Ramos (cell line): ENCODE measurements at regions not wholly inside any gene's neighbourhood (a gene's known extent, or its start where the extent isn't known, plus 50 kb on each side); places are given as distances from the start of the nearest gene placed in this dataset.

Experiments used
- in situ Hi-C: fragments of 300-500 bp; cut with MboI; formaldehyde crosslinking; loops from one replicate; pipeline ENCODE4 v1.14.3; 2022; ENCODE audit warnings: low sequenced_read_pairs; ENCODE audit not compliant: unreplicated experiment

DNA sequence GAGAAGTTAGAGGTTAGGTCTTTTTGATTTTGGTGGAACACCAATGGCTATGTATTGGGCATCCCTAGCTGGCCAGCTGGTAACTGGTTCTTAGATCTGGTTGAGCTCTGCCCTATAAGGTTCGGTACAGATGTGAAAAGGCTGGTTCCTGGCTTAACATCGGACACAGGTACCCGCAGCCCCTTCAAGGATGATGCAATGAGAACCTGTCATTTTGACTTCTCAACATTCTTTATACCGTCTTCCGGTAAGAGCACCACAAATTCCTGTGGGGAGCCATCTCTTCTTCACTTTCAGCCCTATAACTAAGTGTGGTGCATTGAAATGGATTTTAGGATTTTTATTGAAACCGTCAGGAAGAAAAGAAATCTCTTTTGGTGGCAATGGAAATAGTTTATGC lies 222.8 kb downstream of the ADAMTS9 start:
- in situ Hi-C loops = loop anchor here (10.0 kb wide), 1 partner anchor 440 kb away; the partner anchor contains the start of gene PSMD6

DNA sequence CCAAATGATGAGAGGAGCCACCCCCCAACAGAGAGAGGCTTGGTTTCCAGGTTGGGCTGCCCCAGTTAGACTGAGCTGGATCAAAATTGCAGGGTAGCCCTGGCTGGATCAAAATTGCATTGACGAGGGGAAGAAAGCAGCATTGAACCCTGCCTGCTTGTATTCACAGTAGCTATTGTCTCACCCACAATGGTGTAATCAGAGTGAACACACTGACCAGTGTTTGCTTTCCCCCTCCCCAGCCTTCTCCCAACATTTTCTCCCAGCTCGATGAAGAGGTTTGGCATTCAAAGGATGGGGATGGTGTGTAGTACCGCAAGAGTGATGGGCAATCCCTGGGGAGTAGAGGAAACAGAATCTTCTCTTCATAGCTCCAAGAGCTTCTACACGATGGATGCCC lies 223.8 kb downstream of the ADAMTS9 start:
- in situ Hi-C loops = loop anchor here (10.0 kb wide), 1 partner anchor 439 kb away; the partner anchor contains the start of gene PSMD6

DNA sequence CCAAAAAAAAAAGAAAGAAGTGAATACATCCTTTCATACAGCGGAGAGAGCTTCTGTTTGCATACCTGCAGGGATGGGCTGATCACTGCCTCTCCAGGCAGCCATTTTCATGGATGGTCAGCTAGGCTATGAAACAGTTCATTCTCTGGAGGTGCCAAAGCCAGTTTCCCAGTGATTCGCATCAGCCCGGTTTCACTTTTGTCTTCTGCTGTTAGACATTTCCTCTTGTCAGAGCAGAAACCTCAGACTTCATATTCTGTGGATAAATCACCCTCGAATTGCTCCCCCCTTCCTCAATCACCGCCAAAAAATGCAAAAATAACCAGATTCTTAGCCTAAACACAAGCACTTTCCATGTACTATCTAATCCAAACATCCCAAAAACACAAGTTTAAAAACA lies 225.6 kb downstream of the ADAMTS9 start:
- in situ Hi-C loops = loop anchor here (10.0 kb wide), 1 partner anchor 437 kb away; the partner anchor contains the start of gene PSMD6

DNA sequence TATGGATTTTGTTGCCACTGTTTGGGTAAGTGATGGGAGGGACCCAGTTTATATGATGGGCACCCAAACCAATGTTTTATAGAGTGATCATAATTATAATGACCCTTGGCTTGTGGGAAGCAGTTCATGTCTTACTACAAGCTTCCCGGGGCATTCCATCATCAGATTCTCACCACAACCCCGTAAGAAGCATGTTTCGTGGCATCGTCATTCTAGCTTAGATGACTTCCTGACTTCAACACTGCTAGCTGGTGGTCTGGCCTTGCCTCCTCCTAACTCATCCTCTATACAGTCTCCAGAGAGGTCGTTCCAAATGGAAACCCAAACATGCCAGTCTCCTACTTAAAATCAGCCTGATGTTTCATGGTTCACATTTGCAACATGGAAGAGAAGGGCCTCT lies 226.9 kb downstream of the ADAMTS9 start:
- in situ Hi-C loops = loop anchor here (10.0 kb wide), 1 partner anchor 436 kb away; the partner anchor contains the start of gene PSMD6

DNA sequence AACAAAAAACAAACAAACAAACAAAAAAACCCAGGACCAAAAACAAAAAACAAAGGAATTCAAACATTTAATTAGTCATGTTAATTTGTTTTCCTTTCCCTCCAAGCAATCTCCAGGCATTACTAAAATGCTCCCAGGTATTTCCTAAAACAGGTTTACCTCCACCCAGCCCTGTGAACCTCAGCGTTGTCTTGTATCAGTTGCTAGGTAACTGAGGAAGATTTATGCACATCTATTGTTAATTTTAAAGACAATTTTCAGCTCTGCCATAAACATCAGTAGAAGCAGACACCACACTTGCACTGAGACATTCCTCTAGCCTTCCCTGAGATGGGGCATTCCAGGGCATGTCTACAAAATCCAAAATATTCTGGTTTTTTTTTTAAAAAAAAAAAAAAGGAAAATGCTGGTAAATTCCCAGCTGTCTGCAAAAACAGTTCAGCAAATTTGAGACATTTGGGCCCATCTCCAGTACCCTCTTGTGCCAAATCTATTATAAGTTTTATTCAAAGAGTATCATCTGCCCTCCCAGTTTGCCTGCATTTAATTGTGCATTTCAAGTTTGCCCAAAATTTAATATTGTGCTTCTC lies 227.6 kb downstream of the ADAMTS9 start:
- in situ Hi-C loops = loop anchor here (10.0 kb wide), 1 partner anchor 435 kb away; the partner anchor contains the start of gene PSMD6

DNA sequence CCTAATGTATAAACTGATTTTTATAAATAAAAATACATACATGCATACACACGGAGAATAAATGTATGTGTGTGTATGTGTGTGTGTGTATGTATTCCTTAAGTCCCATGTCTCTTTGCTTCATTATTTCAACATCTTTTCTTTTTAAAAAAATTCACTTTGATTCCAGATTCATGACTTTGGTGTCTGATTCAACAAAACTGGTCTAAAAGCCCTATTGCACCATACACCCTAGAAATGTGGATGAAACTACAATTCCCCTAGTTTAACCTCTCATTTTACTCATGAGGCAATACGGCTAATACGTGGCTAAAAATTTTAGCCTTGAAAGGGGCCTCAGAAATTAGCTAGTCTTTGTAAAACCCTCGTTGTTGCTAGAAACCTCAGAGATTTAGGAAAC lies 228.1 kb downstream of the ADAMTS9 start:
- in situ Hi-C loops = loop anchor here (10.0 kb wide), 1 partner anchor 435 kb away; the partner anchor contains the start of gene PSMD6

DNA sequence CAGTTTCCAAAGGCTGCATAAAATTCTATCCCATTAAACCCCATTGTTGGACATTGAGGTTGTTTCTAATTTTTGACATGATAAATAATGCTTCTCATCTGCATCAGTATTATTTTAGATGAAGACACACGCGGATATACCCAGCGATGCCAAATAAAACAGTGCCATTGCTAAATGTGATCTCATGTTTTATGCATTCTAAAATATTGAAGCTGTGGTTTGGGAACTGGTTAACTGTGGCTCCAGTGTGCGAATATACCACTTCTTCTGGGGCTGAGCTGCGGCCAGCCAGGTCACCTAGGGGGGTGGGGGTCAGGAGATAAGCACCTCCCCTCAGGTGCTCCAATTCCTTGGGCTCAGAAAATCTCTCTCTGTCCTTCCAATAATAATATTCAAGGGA lies 230.0 kb downstream of the ADAMTS9 start:
- in situ Hi-C loops = no loop called here

DNA sequence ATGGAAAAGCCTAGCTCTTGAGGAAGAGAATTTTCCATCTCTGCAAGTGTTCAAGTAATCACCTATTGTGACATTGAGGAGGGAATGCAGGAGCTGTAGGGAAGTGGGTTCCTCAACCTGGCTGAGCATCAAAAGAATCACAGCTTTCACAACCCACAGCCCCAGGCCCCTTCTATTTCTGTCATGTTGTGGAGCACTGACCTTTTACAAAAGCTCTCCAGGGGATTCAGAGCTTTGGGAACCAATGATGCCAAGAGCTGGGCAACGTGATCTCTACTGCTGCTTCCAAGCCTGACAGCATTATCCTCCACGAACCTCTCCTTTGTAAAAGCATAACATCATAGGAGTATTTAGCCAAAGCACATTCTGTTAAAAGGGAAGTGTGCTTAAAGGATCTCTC lies 231.1 kb downstream of the ADAMTS9 start:
- in situ Hi-C loops = no loop called here

DNA sequence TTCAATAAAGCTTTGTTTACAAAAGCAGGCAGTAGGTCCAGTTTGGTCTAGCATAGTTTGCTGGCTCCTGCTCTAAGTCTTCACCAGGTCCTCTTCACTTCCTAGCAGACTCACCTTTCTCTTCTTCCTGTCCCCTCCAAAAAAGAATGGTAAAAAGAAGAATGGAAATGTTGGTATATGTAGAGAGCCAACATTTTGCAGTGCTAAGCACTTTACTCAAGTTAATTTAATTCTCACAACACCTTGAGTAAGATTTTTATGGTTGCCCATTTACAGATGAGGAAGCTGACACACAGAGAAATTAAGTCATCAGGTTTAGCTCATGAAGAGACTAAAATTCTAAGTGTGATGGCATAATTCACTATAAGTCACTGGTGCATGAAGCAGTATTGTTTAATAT lies 230.1 kb upstream of the PRICKLE2 start:
- in situ Hi-C loops = no loop called here

DNA sequence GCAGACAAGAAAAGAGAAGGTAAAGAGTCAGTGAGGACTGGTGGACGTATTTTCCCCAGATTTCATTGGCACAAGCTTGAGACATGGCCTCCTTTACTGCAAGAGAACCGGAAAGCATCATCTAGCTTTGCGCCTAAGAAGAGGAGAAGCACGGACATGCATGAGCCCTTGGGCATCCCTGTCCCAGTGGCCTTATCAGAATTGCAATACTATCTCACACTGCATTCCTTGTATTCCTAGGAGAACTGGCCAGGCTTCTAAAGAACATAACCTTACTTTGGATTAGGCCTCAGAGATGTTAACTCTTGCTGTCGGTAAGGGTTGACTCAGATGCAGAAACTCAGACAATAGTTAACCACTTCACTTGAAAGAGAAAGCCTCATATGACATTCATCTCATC lies 229.5 kb upstream of the PRICKLE2 start:
- in situ Hi-C loops = no loop called here

DNA sequence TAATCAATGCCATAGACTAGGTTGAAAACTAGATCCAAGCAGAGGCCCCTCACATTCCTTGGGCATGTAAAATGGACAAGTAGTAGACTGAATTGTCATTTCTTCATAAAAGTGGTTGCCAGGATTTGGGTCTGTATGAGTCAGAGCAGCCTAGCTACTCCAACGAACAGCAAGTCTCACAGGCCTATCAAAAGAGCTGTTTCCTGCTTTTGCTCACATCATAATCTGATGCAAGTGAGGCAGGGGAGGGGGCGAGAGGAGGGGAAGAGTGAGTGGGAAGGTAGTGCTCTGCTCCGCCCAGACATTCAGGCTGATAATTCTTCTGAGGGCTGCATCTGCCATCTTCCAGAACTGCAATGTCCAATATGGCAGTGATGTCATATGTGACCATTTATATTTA lies 228.9 kb upstream of the PRICKLE2 start:
- in situ Hi-C loops = no loop called here

DNA sequence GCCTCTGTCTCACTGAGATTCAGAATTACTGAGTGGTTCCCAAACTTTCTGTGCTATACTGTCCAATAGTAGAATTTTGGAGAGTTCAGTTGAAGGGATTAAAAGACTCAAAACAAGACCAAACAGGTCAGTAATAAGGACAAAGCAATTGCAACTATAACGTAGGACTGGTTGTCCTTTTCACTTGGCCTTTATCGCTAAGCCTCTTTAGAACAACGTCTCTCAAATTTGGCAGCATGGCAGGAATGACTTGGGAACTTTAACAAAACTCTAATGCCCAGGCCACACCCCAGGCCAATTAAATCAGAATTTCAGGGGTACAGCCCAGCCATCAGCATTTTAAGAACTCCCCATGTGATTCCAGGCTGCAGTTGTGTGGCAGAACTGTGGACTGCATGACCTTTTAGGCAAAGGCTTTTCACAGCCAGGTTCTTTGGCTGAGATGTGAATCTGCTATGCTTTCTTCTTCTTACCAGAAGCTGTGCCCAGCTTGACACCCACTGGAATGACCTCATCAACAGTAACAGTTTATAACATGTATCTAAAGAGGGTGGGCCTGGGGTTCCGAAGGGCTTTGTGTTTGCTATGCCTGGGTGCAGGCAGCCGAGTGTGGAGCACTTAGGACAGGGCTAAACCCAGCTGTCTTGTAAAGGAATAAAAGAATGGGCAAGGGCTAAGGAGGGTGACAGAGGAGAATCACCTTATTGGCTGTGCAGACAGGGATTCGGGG lies 226.2 kb upstream of the PRICKLE2 start:
- in situ Hi-C loops = no loop called here

DNA sequence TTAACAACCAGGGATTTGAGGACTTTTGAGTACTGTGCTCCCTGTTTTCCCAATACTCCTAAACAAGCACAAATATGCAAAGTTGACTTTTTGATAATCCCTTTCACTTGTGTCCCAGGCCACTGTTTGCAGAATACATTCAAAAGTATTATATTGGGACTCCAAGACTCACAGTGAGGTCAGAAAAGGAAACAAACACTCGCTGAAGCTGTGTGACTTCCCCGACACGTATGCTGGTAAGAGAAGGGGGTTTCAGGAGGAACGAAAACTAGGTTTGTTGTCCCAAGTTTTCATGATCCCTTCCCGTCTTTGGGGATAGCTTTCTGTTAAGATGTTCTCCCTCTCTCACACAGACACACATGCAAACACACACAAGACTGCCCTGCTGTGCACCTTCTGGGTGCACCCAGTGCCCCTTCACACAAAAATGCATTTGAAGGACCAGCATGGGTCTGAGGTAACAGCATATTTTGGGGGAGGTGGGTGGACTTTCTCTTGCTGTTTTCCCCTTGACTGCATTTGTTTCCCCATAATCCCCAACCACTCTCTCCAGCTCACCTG lies 225.2 kb upstream of the PRICKLE2 start:
- in situ Hi-C loops = no loop called here

DNA sequence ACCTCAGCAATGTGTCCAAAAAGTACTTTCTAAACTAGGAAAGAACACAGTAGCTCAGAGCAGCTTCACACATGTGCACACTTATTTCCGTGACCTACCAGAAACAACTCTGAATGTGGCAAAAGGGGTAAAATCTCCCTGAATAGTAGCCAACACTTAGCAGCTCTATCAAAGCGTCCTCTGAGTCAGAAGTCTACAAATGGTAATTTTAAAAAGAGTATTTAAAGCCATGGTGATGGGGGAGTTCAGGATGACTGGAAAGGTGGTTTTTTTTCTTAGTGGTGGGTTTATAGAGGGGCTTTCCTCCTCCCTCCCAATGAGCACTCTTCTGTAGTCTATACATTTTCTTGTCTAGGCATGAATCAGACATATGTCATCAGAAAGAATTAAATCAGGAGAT lies 223.8 kb upstream of the PRICKLE2 start:
- in situ Hi-C loops = no loop called here

DNA sequence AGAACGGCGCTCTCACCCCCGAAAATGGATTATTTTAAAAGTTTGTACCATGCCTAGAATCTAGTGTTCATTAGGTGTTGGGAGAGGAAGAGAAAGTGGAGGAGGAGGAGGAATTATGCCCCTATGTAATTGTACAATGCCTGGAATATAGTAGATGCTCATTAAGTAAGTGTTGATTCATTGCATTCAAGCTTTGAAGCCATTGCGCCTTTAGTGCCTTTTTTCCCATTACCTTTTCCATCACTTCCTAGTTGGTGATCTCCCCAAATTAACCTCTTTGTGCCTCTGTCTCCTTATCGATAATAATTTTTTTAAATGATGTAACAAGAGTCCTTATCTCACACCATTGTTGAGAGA lies 220.7 kb upstream of the PRICKLE2 start:
- in situ Hi-C loops = no loop called here

DNA sequence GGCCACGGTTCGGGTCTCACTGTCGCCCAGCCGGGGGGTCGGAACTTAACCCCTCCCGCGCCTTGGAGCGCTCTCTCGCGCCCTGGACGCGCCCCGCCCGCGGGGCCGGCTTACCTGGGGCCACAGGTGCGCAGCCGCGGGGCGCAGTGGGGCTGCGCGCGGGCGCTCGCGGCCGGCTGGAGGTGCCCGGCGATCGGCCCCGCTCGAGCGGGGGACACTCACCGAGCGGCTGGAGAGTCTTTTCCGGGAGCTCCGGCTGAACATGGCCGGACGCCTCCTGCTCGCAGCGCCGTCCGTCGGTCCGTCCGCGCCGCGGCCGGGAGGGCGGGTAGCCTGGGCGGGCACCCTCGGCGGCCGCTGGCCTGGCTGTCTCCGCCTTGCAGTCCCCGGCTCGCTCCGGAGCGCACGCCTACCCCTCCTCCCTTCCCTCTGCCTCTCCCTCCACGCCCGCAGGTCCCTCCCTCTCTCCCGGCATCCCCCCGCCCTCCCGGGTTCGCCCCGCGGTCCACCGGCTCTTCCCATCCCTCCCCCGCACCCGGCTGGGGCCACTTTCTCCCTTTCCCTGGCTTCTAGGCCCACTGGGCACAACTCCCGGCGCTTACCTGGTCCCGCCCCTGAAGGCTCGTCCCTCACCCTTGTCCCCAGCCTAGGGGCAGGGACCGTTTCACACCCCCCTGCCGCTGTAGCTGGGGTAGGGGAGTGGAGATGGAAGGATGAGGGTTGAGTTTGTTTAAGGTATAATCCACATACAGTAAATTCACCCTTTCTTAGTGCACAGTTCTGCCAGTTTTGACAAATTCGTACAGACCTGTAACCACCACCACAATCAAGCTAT lies 220.1 kb upstream of the PRICKLE2 start:
- in situ Hi-C loops = no loop called here

DNA sequence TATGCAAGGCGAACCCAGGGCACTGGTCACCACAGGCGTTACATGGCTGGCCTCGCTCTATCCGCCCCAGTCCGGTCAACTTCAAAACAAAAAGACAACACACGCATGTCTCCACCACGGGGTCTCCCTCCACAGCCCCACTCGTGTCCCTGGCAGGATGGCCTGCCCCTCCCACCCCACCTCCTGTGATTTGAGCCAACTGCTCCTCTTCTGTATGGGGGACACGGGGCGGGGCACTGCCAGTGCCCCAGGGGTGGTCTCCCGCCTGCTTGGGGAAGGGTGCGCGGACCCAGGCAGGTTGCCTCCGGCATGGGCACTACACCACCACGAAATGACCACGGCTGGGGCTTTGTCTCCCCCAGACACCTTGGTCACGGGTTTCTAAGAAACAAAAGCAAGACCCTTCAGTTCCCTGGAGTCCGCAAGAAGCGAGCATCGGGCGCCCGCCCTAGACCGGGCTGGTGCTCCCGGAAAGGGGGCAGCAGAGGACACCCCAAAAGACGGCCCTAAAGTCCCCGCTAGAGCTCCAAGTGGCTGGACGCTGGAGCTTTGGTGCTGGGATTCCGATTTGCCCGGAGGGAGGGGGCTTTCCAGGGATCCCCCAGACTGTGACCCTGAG lies 219.3 kb upstream of the PRICKLE2 start:
- in situ Hi-C loops = no loop called here

DNA sequence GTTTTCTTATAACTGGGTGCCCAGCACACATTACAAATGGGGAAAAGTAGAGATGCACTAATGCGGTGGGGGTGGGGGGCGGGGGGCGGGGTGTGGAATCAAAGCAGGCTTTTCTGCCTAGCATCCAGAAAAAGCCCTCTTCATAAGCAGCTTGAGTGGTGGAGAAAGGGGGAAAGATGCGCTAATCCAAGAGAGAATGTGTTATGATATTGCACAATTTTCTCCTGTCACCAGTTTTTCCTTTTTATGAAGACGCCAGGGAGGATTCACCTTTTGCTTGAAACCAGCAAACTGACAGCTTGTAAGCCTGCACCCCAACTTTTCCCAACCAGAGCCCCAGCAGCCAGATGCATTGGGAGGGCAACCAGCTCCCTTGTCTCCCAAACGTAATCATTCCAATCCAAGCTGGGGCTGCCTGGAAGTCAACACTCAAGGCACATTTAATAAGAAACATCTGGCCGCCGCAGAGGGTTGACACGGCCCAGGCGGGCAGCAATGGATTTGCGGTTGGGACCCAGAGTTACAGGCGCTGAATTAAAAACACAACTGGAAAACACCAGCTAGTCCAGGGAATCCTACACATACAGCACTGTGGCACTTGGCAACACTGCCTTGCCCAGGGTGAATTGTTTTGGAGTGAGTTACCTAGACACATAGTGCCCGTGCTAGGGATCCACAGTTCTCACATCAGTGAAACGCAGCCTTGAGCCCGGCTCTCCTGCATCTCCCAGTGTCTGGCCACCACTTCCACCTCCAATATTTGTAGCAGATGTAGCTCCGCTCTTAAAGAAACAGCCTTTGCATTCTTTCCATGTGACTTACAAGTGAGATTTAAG lies 218.5 kb upstream of the PRICKLE2 start:
- in situ Hi-C loops = no loop called here

DNA sequence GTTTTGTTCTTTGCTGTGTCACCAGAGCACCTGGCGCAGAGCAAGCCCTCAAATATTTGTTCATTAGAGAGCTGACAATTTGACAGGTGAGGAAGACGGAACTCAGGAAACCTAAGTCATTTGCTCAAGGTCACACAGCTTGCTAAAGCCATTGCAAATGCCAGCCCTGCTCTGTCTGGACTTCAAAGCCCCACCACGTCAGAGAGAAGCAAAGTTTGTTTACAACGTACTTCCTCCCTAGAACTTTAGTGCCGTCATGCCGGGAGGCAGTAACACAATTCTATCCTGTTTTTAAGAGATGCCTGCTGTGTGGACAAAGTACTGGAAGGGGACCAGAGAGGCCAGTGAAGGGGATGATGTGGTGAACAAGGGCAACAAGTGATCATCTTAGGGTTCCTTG lies 216.6 kb upstream of the PRICKLE2 start:
- in situ Hi-C loops = no loop called here
